ACHN (cell line): ENCODE measurements at regions not wholly inside any gene's neighbourhood (a gene's known extent, or its start where the extent isn't known, plus 50 kb on each side); places are given as distances from the start of the nearest gene placed in this dataset.
"Not testable (repeated sequence)": the region's sequence is repeated elsewhere in the genome, so short reads cannot be mapped to it uniquely, and the experiment has no call there.

ENCODE experiments used
- DNase-seq: peaks from one replicate; pipeline ENCODE4 v3.0.0-alpha.2; 2015
- in situ Hi-C: cut with HindIII; loops from 2 replicates; pipeline ENCODE4 v1.10.0; 2017; ENCODE audit warnings: low sequenced_read_pairs, low pct_ligation_motif_present, low pct_unique_long_range_greater_than_20kb

DNA sequence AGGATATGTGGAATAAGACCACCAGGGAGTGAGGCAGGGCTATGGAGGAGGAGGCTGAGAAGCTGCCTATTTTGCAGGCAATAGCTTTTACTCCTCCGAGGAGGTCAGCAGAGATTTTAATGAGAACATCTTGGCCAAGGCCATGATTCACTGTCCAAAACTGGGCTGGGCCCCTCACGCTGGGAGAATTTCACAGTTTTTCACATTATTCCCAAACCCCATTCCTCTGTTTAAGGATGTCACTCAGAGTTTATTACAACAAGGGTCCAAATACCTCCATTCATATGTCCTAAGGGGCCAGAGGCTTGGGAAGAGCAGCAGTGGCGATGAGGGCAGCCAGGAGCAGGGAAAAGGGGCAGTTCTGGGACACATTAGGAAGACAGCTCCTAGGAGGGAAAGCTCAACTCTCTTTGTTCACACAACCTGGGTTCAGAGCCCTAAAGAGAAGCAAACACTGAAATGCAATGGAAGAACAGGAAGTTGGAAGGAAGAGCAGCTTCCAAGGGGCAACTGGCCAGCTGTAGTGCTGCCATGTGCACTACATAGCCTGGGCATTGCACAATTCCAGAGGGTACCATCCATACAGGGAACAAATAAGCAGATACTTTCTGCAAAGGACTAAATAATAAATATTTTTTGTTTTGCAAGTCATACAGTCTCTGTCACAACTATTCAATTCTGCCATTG is 283.2 kb downstream of the NUAK1 start:
- in situ Hi-C loops: no loop called here

DNA sequence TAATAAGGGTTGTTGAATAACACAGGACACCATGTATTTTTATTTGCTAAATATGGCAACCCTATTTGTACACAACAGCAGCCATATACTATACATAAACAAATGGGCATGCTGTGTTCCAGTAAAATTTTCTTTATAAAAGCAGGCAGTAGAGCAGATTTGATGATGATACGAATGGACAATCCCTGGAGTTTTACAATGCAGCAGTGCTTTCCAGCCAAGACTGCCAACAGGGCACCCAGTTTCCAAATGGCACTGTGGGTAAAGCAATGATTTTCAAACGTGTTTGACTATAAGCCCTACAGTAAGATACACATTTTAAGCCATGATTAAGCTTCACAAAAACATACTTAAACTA is 282.7 kb downstream of the NUAK1 start:
- DNase-seq: no peak
- in situ Hi-C loops: no loop called here

More for the DNA sequence above, 283.2 kb downstream of the NUAK1 start:
- DNase-seq: no peak

DNA sequence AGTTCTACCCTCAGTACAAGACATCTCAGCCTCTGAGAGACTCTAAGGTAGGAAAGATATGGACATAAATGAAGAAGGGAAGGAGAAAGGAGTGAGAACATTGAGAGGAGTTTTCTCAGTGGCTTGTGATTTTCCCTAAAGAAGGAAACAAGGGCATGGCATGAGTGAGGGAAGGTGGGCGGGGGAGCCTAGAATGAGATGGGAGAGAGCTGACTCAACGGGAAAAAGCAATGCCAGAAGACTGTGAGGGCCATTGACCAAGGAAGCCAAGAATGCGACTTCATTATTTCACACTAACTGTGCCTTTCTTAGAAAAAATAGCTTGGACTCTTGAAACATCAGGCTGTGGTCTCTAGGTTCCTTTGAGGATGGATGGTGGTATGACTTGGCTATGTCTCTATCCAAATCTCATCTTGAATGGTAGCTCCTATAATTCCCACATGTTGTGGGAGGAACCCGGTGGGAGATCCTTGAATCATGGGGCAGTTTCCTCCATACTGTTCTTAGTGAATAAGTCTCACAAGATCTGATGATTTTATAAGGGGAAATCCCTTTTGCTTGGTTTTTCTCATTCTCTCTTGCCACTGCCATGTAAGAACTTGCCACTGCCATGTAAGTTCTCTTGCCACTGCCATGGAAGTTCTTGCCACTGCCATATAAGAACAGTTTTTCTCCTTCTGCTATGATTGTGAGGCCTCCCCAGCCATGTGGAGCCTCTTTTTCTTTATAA is 279.6 kb downstream of the NUAK1 start:
- in situ Hi-C loops: no loop called here
- DNase-seq: no peak

DNA sequence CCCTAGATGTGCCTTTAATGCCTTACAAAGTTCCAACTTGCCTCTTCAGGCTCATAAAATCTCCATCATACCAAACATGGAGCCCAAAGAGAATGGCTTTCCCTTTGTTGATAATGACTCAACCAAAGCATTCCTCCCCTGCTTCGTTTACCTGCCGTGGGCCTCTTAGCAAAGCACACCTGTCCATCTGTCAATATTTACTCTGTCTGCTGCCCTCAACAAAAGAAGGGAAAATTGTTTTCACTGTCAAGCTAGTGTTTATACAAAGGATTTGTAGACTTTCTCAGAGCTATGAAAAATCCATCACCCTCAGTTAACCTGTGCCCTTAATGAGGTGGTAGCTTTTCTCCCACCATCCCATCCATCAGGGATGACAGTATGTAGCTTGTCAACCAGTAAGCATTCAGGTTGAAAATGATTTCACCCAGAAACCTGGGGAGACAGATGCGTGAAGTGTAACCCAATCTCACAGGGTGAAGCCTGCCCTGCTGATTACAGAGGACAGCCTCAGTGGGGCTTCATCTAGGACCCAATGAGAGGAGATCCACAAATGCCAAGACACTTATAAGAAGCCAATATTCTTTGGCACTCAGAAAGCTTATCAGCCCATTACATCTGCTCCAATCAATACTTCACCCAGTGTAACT is 278.1 kb downstream of the NUAK1 start:
- in situ Hi-C loops: no loop called here
- no peak for DNase-seq

DNA sequence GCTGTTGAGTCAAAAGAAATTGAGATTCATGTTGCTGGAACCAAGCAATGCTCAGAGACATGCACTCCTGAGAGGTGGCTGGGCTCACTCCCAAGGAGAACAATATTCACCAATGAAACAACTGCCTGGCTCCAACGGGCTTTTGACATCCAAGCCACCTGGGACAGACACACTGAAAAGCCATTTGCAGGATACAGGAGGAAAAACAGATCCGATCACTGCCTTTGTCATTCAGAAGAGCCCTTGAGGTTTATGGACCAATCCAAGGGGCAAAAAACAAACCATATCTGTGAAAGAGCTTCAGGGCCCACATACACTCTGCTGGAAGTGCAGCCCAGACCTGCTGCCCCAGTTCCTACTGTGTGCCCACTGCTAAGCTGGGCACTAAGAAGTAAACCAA is 277.5 kb downstream of the NUAK1 start:
- in situ Hi-C loops: no loop called here
- DNase-seq: no peak

DNA sequence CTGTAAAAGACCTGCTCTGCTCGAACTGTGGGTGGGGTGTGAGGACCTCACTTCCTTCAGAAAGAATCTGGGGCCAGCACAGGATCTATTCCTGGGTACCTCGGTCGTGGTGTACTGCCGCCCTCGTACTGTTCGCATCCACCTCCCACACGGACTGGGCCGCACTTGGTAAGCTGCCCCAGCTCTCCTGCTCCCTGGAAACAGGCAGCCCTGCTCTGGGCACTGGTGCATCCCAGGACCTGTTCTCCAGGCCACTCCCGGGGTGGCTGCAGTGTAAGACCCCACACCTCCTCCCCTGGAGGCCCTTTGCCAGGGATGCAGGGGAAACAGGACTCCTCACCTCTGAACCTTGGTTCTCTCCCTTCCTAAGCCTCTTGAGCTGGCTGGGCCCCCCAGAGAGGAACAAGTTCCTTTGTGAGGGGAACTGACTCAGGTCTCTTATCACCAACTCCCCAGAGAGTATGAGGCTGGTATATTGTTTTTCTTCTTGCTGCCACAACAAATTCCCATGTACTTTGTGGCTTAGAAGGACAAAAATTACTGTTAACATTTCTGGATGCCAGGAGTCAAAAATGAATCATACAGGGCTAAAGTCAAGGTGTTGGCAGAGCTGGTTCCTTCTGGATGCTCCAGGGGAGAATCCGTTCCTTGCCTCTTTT is 276.5 kb downstream of the NUAK1 start:
- DNase-seq: no peak
- in situ Hi-C loops: no loop called here

DNA sequence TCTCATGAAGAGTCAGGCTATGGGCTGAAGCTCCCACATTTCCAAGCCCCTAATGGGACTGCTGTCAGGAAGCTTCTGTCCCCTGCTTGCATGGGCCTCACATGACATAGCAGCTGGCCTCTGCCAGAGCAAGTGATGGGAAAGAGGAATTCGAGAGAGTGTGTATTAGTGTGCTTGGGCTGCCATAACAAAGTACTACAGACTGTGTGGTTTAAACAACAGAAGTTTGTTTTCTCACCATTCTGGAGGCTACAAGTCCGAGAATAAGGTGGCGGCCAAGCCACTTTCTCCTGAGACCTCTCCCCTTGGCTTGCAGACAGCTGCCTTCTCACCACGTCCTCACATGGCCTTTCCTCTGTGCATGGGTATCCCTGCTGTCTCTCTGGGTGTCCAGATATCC is 274.4 kb downstream of the NUAK1 start:
- in situ Hi-C loops: no loop called here
- no peak for DNase-seq

DNA sequence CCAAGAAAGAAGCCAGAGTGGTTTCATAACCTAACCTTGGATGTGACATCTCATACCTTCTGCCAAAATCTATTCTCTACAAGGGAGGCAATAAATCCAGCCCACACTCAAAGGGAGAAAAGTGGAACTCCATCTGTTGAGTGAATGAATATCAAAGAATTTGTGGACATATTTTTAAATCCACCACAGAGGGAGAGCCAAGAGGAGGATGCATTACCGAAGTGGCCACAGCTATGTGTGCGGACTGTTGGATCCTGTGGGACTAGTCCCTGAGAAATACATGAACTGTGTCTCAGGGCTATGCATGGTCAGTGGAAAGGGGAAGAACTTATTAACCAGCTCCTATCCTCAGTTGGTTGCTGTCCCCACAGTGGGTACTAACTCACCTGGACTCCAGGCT is 273.9 kb downstream of the NUAK1 start:
- DNase-seq: no peak
- in situ Hi-C loops: no loop called here

DNA sequence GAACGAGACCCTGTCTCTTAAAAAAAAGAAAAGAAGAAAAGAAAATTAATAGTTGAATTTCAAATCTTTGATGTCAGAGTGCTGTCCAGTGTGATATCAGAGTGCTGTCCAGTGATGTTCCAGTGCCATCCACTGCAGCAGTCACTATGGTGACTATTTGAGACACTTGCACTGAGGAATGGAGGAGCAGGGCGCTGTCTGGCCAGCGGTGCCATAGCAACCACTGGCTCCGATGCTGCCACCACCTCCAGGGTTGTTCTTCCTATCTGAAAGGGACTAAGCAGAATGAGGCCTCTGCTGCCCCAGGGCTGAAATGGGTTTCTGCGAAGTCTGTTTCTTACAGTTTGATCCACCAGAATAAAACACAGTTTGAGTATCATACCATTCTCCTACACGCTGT is 272.9 kb downstream of the NUAK1 start:
- in situ Hi-C loops: no loop called here

DNA sequence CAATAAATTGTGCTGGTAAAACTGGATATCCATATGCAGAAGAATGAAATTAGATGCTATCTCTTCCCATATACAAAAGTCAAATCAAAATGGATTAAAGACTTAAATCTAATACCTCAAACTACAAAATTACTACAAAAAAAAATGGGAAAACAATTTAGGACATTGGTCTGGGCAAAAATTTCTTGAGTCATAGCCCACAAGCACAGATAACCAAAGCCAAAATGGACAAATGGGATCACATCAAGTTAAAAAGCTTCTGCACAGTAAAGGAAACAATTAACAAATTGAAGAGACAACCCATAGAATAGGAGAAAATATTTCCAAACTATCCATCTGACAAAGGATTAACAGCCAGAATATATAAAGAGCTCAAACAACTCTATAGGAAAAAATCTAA is 264.6 kb downstream of the NUAK1 start:
- in situ Hi-C loops: no loop called here
- DNase-seq: no peak

More for the DNA sequence above, 272.9 kb downstream of the NUAK1 start:
- DNase-seq: no peak

DNA sequence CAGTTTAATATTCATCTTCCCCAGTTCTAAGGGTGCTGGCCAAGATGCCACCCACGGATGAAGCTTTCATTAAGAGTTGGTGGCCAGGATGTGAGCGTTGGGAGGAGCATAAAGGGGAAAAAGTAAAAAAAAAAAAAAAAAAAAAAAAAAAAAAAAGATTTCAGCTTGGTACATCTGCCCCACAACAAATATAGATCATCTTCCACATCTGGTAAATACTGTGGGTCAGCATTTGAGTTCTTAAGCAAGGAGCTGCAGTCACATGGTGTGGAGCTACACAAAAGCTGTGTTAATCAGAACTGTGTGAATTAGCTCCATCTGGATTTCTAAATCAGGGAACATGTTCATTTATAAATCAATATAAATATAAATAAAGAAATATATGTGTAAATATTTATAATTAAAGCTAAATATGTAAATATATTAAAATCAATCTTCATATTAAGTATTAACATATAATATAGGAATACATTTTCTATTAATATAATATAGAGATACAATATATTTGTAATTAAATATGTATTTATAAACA is 262.3 kb downstream of the NUAK1 start:
- DNase-seq: no peak
- in situ Hi-C loops: no loop called here

DNA sequence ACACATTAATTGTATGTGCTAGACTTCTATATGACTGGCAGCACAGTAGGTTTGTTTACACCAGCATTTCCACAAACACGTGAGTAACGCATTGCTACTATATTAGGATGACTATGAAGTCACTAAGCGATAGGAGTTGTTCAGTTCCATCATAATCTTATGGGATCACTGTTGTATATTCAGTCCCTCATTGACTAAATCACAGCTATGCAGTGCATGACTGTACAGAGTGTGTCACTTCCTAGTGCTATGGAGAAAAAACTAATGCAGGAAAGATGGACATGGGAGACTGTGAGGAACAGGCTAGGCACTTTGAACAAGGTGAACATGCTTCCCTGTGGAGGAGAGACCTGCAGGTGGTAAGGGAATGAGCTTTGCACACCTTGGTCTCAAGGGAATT is 259.8 kb downstream of the NUAK1 start:
- no peak for DNase-seq
- in situ Hi-C loops: no loop called here

DNA sequence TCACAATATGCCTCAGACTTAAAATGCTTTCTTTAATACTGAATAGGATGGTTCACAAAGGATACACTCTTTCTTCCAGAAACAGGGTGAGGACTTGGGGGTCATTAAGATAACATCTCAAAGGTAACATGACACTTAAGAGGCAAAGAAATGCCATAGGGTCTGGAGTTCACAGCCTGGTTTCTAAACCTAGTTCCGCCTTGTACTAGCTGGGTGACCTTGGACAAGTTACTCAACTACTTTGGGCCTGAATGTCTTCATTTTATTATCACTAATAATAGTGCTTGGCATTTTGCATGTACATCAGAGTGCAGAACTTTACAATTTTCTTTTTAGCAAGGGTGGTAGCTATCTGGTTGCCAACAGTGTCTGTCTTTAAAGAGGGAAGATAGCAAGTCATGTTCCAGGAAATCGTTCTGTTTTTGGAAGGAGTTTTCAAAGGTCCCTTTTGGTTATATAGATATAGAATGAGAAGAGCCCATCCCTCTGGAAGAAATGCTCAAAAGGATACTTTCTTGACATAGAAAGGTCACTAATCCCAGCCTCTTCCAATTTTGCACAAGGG is 257.8 kb downstream of the NUAK1 start:
- DNase-seq: no peak
- in situ Hi-C loops: no loop called here

DNA sequence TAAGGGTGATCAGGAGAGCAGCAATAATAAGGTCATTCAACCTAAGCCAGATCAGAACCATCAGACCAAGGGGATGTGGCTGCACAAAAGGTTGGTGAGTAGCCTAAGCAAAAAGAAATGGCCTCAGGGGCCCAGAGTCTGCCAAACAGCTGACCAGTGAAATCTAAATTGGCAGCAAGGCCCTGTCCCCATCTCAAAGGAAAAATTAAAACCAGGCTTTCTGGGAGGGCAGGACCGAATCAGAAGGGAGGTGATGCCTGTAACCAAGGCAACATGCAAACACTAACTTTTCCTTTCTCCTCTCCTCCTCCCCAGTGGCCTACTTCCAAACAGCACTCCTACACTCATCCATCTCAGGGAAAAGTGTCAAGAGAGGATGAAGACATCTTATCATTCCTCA is 256.4 kb downstream of the NUAK1 start:
- in situ Hi-C loops: no loop called here
- no peak for DNase-seq

DNA sequence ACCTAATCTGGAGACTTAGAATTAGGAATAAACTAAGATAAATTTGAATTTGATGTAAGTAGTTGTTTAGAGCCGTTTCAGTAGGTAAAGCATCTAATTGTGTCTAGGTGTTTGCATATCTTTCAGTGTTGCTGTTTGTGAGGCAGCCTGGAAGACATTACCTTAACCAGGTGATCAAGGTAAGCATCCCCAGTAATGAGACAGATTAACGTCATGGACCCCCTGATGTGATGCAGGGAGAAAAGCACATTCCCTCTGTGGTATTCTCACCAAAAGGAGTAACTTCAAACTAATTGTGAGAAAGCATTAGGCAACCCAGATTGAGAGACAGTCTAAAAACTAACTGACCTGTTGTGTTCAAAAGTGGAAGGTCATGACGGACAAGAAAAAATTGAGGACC is 251.6 kb downstream of the NUAK1 start:
- DNase-seq: no peak
- in situ Hi-C loops: no loop called here

DNA sequence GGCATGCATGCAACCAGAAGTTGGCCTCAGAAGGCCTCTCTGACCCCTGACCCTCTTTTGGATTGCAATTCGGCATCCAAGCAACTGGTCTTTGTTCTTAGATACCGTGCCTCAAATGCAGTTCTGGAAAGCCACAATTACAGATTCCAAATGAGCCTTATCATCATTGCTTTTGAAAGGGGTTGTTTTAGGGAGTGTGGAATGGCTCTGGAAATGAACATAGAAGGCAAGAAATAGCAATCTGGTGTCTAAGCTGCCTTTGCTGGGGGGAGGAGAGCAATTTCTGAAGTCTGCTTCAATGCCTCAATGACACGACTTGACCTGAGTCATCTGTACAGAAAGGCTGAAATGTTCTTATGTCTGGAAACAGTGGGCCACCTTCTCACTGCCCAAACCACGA is 250.1 kb downstream of the NUAK1 start:
- DNase-seq: no peak

DNA sequence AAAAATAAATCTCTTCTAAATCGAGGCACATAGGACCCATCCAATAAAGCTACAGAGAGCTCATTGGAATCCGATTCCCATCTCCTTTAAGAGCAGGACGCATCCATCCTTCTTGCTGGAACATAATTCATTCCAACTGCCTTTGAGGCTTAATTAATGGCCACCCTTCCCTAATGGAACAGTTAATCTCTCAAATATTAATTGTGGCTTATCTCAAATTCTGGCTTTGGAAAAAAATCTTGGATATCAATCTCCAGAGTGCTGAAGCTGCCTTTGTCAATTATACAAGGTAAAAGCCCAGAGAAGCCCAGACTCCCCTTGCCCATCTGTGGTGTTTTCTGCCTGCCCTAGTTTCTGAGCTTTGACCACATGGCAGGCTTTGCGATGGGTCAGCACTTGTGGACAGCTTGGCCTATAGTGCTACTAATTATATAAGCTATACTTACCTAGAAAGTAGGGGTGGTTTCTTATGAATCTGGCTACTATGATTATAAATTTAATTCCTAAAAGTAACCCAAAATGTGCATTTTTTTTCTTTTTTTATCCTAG is 246.3 kb downstream of the NUAK1 start:
- no peak for DNase-seq
- in situ Hi-C loops: no loop called here

More for the DNA sequence above, 250.1 kb downstream of the NUAK1 start:
- in situ Hi-C loops: no loop called here

DNA sequence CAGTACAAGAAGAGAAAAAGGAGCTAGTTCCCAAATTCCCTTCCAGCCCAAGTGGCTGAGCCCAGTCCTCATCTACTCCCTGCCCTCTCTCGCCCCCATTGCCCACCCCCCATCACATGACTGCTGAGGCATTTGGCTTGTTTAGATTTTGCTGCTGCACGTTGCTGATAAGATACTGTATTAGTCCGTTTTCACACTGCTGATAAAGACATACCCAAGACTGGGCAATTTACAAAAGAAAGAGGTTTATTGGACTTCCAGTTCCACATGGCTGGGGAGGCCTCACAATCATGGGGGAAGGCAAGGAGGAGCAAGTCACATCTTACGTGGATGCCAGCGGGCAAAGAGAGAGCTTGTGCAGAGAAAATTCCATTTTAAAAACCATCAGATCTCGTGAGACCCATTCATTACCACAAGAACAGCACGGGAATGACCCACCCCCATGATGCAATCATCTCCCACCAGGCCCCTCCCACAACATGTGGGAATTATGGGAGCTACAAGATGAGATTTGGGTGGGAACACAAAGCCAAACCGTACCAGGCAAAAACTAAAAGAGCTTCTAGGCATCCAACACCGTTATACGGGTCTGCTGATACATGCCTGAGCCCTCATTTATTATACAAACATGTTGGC is 243.4 kb downstream of the NUAK1 start:
- in situ Hi-C loops: not testable (repeated sequence)

More for the DNA sequence above, 243.4 kb downstream of the NUAK1 start:
- DNase-seq: not testable (repeated sequence)
